ENCODE measurements at regions not wholly inside any gene's neighbourhood (a gene's known extent, or its start where the extent isn't known, plus 50 kb on each side); places are given as distances from the start of the nearest gene placed in this dataset.

DNA sequence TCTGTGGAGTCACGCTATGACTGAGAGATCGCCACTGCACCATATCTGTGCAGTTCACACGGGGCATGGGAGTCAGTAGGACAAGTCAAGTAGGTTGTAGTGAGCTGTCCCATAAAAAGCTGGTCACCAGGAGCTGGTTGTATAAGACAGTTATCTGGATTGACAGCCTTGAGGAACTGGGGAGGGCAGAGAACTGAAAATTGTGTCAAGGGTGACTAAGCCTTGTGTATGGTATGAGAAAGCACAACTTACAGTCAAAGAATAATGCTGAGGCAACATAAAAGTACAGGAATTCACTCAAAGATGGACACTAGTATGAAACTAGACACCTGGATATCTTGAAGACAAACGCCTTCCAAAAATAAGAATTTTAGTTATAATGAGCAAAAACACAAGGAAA is 564.9 kb downstream of the POM121L12 start:
- TF ChIP-seq EZH2phosphoT487 (IDR thresholded peaks at IDR 0.05; ENCODE audit: insufficient read depth, low read depth) (no peak), EZH2 (IDR thresholded peaks at IDR 0.05; ENCODE audit: insufficient read depth, poor library complexity, severe bottlenecking) (no peak)
